Osteocyte (in vitro differentiated cells): ENCODE measurements at regions not wholly inside any gene's neighbourhood (a gene's known extent, or its start where the extent isn't known, plus 50 kb on each side); places are given as distances from the start of the nearest gene placed in this dataset.

ENCODE experiments used
- DNase-seq: peaks from one replicate; pipeline ENCODE4 v3.0.0; 2021; ENCODE audit warnings: mixed read lengths; ENCODE audit not compliant: unreplicated experiment; ENCODE audit errors: extremely low spot score
- H3K27ac Mint-ChIP-seq: one replicate; pipeline ENCODE4 v1.8.0; 2021; ENCODE audit warnings: mild to moderate bottlenecking, mixed read lengths; ENCODE audit not compliant: unreplicated experiment
- H3K27me3 Mint-ChIP-seq: one replicate; pipeline ENCODE4 v1.8.0; 2021; ENCODE audit warnings: mixed read lengths; ENCODE audit not compliant: unreplicated experiment
- H3K36me3 Mint-ChIP-seq: one replicate; pipeline ENCODE4 v1.8.0; 2021; ENCODE audit warnings: mixed read lengths; ENCODE audit not compliant: unreplicated experiment
- H3K4me1 Mint-ChIP-seq: one replicate; pipeline ENCODE4 v1.8.0; 2021; ENCODE audit warnings: mixed read lengths; ENCODE audit not compliant: unreplicated experiment
- H3K4me3 Mint-ChIP-seq: one replicate; pipeline ENCODE4 v1.8.0; 2021; ENCODE audit warnings: mild to moderate bottlenecking, moderate library complexity, mixed read lengths; ENCODE audit not compliant: unreplicated experiment
- H3K9me3 Mint-ChIP-seq: one replicate; pipeline ENCODE4 v1.8.0; 2021; ENCODE audit warnings: mixed read lengths; ENCODE audit not compliant: unreplicated experiment
- TF ChIP-seq, protein P1 (sequence below): fragments of 200-600 bp; sonication (generic); IDR thresholded peaks from 2 replicates; pipeline ENCODE4 v1.5.0; 2021; ENCODE audit warnings: antibody characterized with exemption, mild to moderate bottlenecking, moderate library complexity

DNA sequence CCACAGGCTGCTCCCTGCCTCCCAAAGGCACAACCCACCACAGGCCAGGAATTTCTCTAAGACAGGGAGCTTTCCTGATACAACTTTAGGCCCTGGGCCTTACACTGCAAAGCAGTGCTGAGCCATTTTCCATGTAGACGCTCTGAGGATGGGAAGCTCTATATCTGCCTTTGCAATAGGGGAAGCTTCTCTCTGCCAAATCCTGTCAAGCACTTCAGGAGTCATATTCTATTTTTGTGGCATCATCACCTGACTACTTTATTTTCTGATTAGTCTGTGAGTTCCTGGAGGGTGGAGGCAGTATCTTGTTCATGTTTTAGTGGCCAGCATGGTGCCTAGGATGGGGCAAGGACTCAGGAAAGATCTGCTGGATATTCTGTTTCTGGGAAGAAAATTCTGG is 382.0 kb downstream of the ZNF536 start:
- Mint-ChIP-seq H3K4me3 (no peak overlapping the region), H3K27me3 (no peaks in the 10 kb centered on the region), H3K4me1 (no peaks in the 10 kb centered on the region), H3K9me3 (peaks cover 29% of the 10 kb centered on the region), H3K36me3 (no peaks in the 10 kb centered on the region), H3K27ac (no peak overlapping the region)
- DNase-seq: no peak
- TF ChIP-seq, protein P1, sequence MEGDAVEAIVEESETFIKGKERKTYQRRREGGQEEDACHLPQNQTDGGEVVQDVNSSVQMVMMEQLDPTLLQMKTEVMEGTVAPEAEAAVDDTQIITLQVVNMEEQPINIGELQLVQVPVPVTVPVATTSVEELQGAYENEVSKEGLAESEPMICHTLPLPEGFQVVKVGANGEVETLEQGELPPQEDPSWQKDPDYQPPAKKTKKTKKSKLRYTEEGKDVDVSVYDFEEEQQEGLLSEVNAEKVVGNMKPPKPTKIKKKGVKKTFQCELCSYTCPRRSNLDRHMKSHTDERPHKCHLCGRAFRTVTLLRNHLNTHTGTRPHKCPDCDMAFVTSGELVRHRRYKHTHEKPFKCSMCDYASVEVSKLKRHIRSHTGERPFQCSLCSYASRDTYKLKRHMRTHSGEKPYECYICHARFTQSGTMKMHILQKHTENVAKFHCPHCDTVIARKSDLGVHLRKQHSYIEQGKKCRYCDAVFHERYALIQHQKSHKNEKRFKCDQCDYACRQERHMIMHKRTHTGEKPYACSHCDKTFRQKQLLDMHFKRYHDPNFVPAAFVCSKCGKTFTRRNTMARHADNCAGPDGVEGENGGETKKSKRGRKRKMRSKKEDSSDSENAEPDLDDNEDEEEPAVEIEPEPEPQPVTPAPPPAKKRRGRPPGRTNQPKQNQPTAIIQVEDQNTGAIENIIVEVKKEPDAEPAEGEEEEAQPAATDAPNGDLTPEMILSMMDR: no peak

DNA sequence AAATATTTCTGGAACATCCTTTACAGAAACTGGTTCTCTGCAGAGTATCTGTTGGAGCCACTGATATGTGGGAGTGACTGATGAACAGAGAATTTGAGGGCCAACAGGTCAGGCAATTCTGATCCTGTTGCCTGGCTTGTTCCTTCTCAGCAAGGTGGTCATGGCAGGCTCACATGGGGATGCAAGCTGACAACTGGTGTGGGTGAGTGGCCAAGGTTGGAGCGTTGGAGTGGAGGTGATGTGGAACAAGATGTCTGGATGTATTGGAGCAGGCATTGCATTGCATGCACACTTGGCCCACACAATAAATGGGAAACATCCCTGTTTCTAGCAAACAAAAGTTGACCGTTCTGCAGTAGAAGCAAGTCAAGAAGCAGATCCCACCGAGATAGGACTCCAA is 380.7 kb downstream of the ZNF536 start:
- Mint-ChIP-seq H3K36me3 (no peaks in the 10 kb centered on the region), H3K4me1 (no peaks in the 10 kb centered on the region), H3K4me3 (no peak overlapping the region), H3K27me3 (no peaks in the 10 kb centered on the region), H3K9me3 (peaks cover 35% of the 10 kb centered on the region), H3K27ac (no peak overlapping the region)
- TF ChIP-seq, protein P1: no peak
- peak; percentile 56 for DNase-seq

DNA sequence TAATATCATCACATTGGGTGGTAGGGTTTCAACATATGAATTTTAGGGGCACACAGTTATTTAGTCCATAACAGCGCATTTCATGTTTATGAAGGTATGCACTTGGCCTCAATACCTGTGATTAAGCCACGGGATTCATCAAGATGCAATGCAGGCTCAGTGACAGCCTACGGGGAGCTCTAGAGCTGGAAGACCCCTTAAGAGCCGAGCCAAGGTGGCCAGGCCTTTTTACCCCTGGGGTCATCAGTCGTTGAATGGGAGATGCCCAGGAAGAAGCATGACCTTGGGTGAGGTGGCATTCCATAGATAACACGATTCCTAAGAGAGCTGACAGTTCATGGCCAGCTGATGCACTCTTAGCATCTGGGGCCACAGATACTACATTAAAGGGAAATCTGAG is 380.0 kb downstream of the ZNF536 start:
- no peak overlapping the region for H3K27ac Mint-ChIP-seq
- no peaks in the 10 kb centered on the region for H3K27me3 Mint-ChIP-seq
- peaks cover 42% of the 10 kb centered on the region for H3K9me3 Mint-ChIP-seq
- TF ChIP-seq, protein P1: no peak
- DNase-seq: peak; percentile 56
- no peak overlapping the region for H3K4me3 Mint-ChIP-seq
- no peaks in the 10 kb centered on the region for H3K36me3 Mint-ChIP-seq
- H3K4me1 Mint-ChIP-seq: no peaks in the 10 kb centered on the region

DNA sequence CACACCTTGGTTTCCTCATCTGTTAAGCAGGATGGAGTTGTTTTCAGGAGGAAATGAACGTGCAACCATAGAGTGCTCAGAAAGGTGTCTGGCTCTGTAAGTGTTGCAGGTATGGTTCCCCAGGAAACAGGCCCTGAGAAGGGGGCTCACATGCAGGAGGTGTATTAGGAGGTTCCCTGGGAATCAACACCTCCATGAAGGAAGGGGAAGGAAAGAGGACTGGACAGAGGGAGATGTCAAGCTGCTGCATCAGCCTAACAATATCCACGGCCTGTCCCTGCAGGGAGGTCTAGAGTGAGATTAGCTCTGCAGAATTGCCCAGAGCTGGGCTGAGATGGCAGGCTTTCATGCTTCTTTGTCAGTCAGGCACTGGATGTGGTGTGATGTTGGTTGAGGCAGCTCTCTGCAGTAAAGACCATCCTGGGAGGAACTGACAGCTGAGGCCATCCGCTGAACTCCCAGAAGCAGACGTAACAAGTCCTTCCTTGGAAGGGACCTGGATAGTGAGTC is 373.3 kb downstream of the ZNF536 start:
- Mint-ChIP-seq H3K27me3 (no peaks in the 10 kb centered on the region), H3K4me1 (no peaks in the 10 kb centered on the region), H3K9me3 (peaks cover 39% of the 10 kb centered on the region), H3K36me3 (no peaks in the 10 kb centered on the region), H3K4me3 (no peak overlapping the region), H3K27ac (no peak overlapping the region)
- peak; percentile 73 for DNase-seq
- TF ChIP-seq, protein P1: no peak

DNA sequence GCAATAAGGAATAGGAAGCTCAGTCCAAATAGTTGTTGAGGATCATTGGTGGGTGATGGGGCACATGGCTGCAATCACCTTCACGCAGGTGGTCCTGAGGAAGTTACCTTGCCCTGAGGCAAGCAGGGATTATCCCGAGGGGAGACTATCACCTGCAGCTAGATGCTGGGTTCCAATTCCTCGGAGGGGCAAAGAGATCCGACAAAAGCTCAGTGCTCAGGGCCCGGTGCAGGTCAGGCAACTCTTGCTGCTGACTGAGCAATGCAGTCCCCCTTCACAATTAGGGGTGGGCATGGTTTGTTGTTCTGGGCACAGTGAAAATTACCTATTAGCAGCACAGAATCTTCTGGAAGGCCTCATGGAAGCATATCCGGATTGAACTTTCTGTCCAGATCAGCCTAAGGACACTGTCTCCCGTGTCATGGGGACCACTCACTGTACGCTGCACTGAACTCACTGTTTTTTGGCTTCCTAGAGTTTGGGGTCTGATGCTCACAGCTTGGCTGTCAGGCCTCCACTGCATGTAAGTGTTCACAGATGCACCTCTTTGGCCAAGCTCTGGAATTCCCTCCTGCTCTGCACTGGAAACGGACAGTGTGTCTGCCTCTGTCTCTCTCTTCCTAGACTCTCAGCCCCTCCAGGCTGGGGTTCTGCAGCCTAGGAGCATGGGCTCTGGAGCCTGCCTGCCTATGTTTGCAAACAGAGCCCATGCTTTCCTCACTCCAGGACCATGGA is 372.7 kb downstream of the ZNF536 start:
- Mint-ChIP-seq H3K27ac (no peak overlapping the region), H3K4me3 (no peak overlapping the region), H3K36me3 (no peaks in the 10 kb centered on the region), H3K4me1 (no peaks in the 10 kb centered on the region), H3K9me3 (peaks cover 32% of the 10 kb centered on the region), H3K27me3 (no peaks in the 10 kb centered on the region)
- peak; percentile 67 for DNase-seq
- TF ChIP-seq, protein P1: no peak
